Spinal cord (tissue), 9 donors: ENCODE measurements at regions not wholly inside any gene's neighbourhood (a gene's known extent, or its start where the extent isn't known, plus 50 kb on each side); places are given as distances from the start of the nearest gene placed in this dataset.

Experiments
- DNase-seq, 6 donors: peaks; one replicate each; pipeline versions ENCODE4 v3.0.0 to v3.0.0-alpha.2; 2013 to 2015; ENCODE audit warnings: low spot score in 6 of 6, low read depth in 4 of 6
- H3K27ac ChIP-seq: one replicate; pipeline ENCODE4 v1.5.1; 2013; ENCODE audit warnings: low read depth, low read length, control low read depth
- H3K27me3 ChIP-seq: one replicate; pipeline ENCODE4 v1.6.1; 2013; ENCODE audit warnings: low read length; ENCODE audit not compliant: control insufficient read depth, insufficient read depth
- H3K36me3 ChIP-seq: one replicate; pipeline ENCODE4 v1.6.1; 2013; ENCODE audit warnings: low read length; ENCODE audit not compliant: control insufficient read depth, insufficient read depth
- H3K4me1 ChIP-seq: one replicate; pipeline ENCODE4 v1.6.1; 2013; ENCODE audit warnings: low read length; ENCODE audit not compliant: control insufficient read depth, insufficient read depth
- H3K4me3 ChIP-seq: one replicate; pipeline ENCODE4 v1.5.1; 2013; ENCODE audit warnings: low read depth, low read length, control low read depth
- H3K9me3 ChIP-seq: one replicate; pipeline ENCODE4 v1.6.1; 2013; ENCODE audit warnings: low read length; ENCODE audit not compliant: control insufficient read depth, insufficient read depth
- WGBS: methylation state at CpG from one replicate; pipeline ENCODE4 v1.1.5; 2013; ENCODE audit warnings: missing lambda C conversion rate; ENCODE audit not compliant: insufficient coverage; 5-methylcytosine and 5-hydroxymethylcytosine counted together
- donor health status: healthy.

- no peak overlapping the region for H3K4me3 ChIP-seq
- no peaks in the 10 kb centered on the region for H3K9me3 ChIP-seq
- H3K4me1 ChIP-seq, result no peaks in the 10 kb centered on the region
- no peaks in the 10 kb centered on the region for H3K27me3 ChIP-seq
- no peak for DNase-seq
- H3K36me3 ChIP-seq, result no peaks in the 10 kb centered on the region
- WGBS, result 90% methylated on average over 1 of the region's 1 CpG
- H3K27ac ChIP-seq, result no peak overlapping the region
These were observed 206.5 kb upstream of the SH3BP4 start for GRCh38 chr2:234745347-234745746.

- H3K36me3 ChIP-seq, result no peaks in the 10 kb centered on the region
- no peaks in the 10 kb centered on the region for H3K4me1 ChIP-seq
- no peaks in the 10 kb centered on the region for H3K27me3 ChIP-seq
- no peak for DNase-seq
- no peaks in the 10 kb centered on the region for H3K9me3 ChIP-seq
- H3K4me3 ChIP-seq, result no peak overlapping the region
- no peak overlapping the region for H3K27ac ChIP-seq
These were observed 209.8 kb upstream of the SH3BP4 start for GRCh38 chr2:234741976-234742375.

DNA sequence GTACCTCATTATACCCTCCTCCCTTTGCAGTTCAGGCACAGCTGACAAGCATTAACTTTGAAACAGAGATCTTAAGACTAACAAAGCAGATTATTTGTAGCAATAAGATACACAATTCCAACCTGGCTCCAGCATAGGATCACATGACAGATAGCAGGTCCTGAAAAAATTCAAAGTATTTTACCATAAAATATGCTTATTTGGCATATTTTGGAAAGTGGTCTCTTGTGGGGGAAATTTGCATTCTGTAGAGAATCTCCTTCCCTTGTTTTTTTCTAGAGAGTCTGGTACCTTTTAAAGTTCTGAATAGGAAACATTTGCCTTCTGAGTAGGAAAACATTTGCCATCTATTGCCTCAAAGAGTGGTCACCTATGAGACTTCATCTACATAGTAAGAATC is 212.8 kb upstream of the SH3BP4 start:
- Histone ChIP-seq H3K27me3 (no peaks in the 10 kb centered on the region), H3K36me3 (no peaks in the 10 kb centered on the region), H3K9me3 (peaks cover 3% of the 10 kb centered on the region), H3K4me1 (no peaks in the 10 kb centered on the region), H3K4me3 (no peak overlapping the region), H3K27ac (no peak overlapping the region)
- DNase-seq, result no peak

GRCh38 chr2:234735829-234736228 is 216.0 kb upstream of the SH3BP4 start:
- no peaks in the 10 kb centered on the region for H3K4me1 ChIP-seq

GRCh38 chr2:234733795-234734600 is 217.8 kb upstream of the SH3BP4 start:
- DNase-seq, result no peak
- Histone ChIP-seq H3K36me3 (no peaks in the 10 kb centered on the region), H3K4me1 (no peaks in the 10 kb centered on the region), H3K27ac (no peak overlapping the region), H3K4me3 (no peak overlapping the region), H3K9me3 (peaks cover 3% of the 10 kb centered on the region), H3K27me3 (no peaks in the 10 kb centered on the region)
- WGBS, result 78% methylated on average over 5 of the region's 6 CpGs

More at GRCh38 chr2:234735829-234736228, 216.0 kb upstream of the SH3BP4 start:
- 100% methylated on average over 1 of the region's 2 CpGs for WGBS
- peaks cover 3% of the 10 kb centered on the region for H3K9me3 ChIP-seq
- no peaks in the 10 kb centered on the region for H3K36me3 ChIP-seq
- DNase-seq, result no peak
- H3K27ac ChIP-seq, result no peak overlapping the region
- no peak overlapping the region for H3K4me3 ChIP-seq
- H3K27me3 ChIP-seq, result no peaks in the 10 kb centered on the region

DNA sequence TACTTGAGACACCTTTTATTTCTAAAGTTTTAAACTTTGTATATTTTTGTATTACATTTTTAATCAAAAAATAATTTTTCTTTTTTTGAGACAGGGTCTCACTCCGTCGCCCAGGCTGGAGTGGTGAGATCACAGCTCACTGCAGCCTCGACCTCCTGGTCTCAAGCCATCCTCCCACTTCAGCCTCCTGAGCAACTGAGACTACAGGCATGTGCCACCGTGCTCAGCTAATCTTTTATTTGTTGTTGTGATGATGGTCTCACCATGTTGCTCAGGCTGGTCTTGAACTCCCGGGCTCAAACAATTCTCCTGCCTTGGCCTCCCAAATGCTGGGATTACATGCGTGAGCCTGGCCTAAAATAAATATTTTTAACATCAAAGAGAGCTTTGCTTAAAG is 218.7 kb upstream of the SH3BP4 start:
- peaks cover 3% of the 10 kb centered on the region for H3K9me3 ChIP-seq
- H3K27me3 ChIP-seq, result no peaks in the 10 kb centered on the region
- H3K27ac ChIP-seq, result no peak overlapping the region
- H3K4me3 ChIP-seq, result no peak overlapping the region
- WGBS, result 100% methylated on average over 3 of the region's 6 CpGs
- no peak for DNase-seq
- no peaks in the 10 kb centered on the region for H3K4me1 ChIP-seq
- H3K36me3 ChIP-seq, result no peaks in the 10 kb centered on the region

GRCh38 chr2:234732404-234733092 is 219.3 kb upstream of the SH3BP4 start:
- H3K4me1 ChIP-seq, result no peaks in the 10 kb centered on the region
- H3K27me3 ChIP-seq, result no peaks in the 10 kb centered on the region
- 81% methylated on average over 2 of the region's 3 CpGs for WGBS
- H3K27ac ChIP-seq, result no peak overlapping the region
- no peaks in the 10 kb centered on the region for H3K36me3 ChIP-seq
- no peak for DNase-seq
- no peak overlapping the region for H3K4me3 ChIP-seq
- peaks cover 3% of the 10 kb centered on the region for H3K9me3 ChIP-seq

GRCh38 chr2:234731236-234731635 is 220.6 kb upstream of the SH3BP4 start:
- Histone ChIP-seq H3K9me3 (peaks cover 3% of the 10 kb centered on the region), H3K36me3 (no peaks in the 10 kb centered on the region), H3K4me1 (no peaks in the 10 kb centered on the region), H3K27me3 (no peaks in the 10 kb centered on the region), H3K27ac (no peak overlapping the region), H3K4me3 (no peak overlapping the region)
- WGBS, result 89% methylated on average over 5 of the region's 6 CpGs
- no peak for DNase-seq

DNA sequence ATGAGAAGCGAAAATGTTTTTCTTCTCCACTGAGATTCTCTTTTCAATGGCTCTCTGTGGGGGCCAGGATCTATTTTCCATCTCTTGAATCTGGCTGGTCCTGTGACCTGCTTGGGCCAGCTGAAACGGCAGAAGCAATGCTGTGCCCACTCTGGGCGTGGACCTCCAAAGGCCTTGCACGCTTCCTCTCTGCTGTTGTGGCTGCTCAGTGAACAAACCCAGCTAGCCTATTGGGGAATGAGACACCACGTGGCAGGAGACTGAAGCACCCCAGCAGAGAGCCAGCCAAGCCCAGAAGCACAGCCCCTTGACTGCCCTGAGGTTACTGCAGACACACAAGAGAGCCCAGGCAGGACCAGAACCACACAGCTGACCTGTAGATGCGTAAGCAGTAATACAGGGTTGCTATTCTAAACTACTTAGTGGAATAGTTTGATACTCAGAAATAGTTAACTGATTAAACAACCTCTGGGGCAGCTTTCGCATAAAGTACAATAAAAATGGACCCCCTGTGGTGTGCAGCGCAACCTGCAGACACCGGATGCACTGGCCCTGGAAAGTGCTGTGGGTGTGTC is 221.7 kb upstream of the SH3BP4 start:
- no peak overlapping the region for H3K27ac ChIP-seq
- DNase-seq, result no peak
- H3K4me1 ChIP-seq, result no peaks in the 10 kb centered on the region
- WGBS, result 60% methylated on average over 7 of the region's 9 CpGs
- no peaks in the 10 kb centered on the region for H3K36me3 ChIP-seq
- no peaks in the 10 kb centered on the region for H3K27me3 ChIP-seq
- H3K9me3 ChIP-seq, result peaks cover 2% of the 10 kb centered on the region
- H3K4me3 ChIP-seq, result no peak overlapping the region
